ENCODE measurements at regions not wholly inside any gene's neighbourhood (a gene's known extent, or its start where the extent isn't known, plus 50 kb on each side); places are given as distances from the start of the nearest gene placed in this dataset.
"Not testable (repeated sequence)": the region's sequence is repeated elsewhere in the genome, so short reads cannot be mapped to it uniquely, and the experiment has no call there.

- Histone ChIP-seq H3K36me3 (ENCODE audit: insufficient read depth, low read length) (no peaks in the 10 kb centered on the region), H3K27ac (ENCODE audit: low read depth, low read length) (no peak overlapping the region), H3K27me3 (ENCODE audit: insufficient read depth, low read length, poor library complexity, severe bottlenecking) (no peaks in the 10 kb centered on the region), H3K4me3 (ENCODE audit: low read length) (no peak overlapping the region), H3K4me1 (ENCODE audit: insufficient read depth, low read length) (no peaks in the 10 kb centered on the region), H3K9me3 (ENCODE audit: low read length) (no peaks in the 10 kb centered on the region)
- ChIA-PET POLR2A (no interaction called here), CTCF (no interaction called here)
- H3K9me3 Mint-ChIP-seq: no peaks in the 10 kb centered on the region
- H3K27me3 Mint-ChIP-seq: peaks cover 4 to 11% of the 10 kb centered on the region in 2 donors
- H3K4me3 Mint-ChIP-seq: no peak overlapping the region
- H3K36me3 Mint-ChIP-seq: peaks cover 0 to 12% (median 0%) of the 10 kb centered on the region in 3 donors
- no peaks in the 10 kb centered on the region for H3K4me1 Mint-ChIP-seq
- no peak overlapping the region for H3K27ac Mint-ChIP-seq
- DNase-seq: no peak
These were observed 55.6 kb downstream of the TLNRD1 start for GRCh38 chr15:81056304-81056703.

GRCh38 chr15:81060470-81060869, 59.7 kb downstream of the TLNRD1 start:
- Histone ChIP-seq H3K4me1 (ENCODE audit: insufficient read depth, low read length) (no peaks in the 10 kb centered on the region), H3K4me3 (ENCODE audit: low read length) (no peak overlapping the region), H3K36me3 (ENCODE audit: insufficient read depth, low read length) (no peaks in the 10 kb centered on the region), H3K27me3 (ENCODE audit: insufficient read depth, low read length, poor library complexity, severe bottlenecking) (no peaks in the 10 kb centered on the region), H3K9me3 (ENCODE audit: low read length) (no peaks in the 10 kb centered on the region), H3K27ac (ENCODE audit: low read depth, low read length) (no peak overlapping the region)
- no peaks in the 10 kb centered on the region for H3K4me1 Mint-ChIP-seq
- no peak for DNase-seq
- H3K27ac Mint-ChIP-seq: no peak overlapping the region
- H3K27me3 Mint-ChIP-seq: peaks cover 9 to 16% of the 10 kb centered on the region in 2 donors
- CTCF ChIA-PET: no interaction called here
- no peak overlapping the region for H3K4me3 Mint-ChIP-seq
- POLR2A ChIA-PET: no interaction called here
- no peaks in the 10 kb centered on the region for H3K9me3 Mint-ChIP-seq
- H3K36me3 Mint-ChIP-seq: peaks cover 0 to 14% (median 0%) of the 10 kb centered on the region in 3 donors

- Histone ChIP-seq H3K36me3 (ENCODE audit: insufficient read depth, low read length) (no peaks in the 10 kb centered on the region), H3K9me3 (ENCODE audit: low read length) (no peaks in the 10 kb centered on the region), H3K4me1 (ENCODE audit: insufficient read depth, low read length) (no peaks in the 10 kb centered on the region), H3K4me3 (ENCODE audit: low read length) (no peak overlapping the region), H3K27ac (ENCODE audit: low read depth, low read length) (no peak overlapping the region), H3K27me3 (ENCODE audit: insufficient read depth, low read length, poor library complexity, severe bottlenecking) (no peaks in the 10 kb centered on the region)
- Mint-ChIP-seq H3K9me3 (no peaks in the 10 kb centered on the region), H3K27ac (no peak overlapping the region), H3K27me3 (peaks cover 9 to 16% of the 10 kb centered on the region in 2 donors), H3K4me3 (no peak overlapping the region), H3K4me1 (no peaks in the 10 kb centered on the region), H3K36me3 (peaks cover 0 to 14% (median 0%) of the 10 kb centered on the region in 3 donors)
- ChIA-PET CTCF (no interaction called here), POLR2A (no interaction called here)
- DNase-seq: no peak
These were observed 60.2 kb downstream of the TLNRD1 start for GRCh38 chr15:81060907-81061306.

GRCh38 chr15:81061490-81062253, 60.9 kb downstream of the TLNRD1 start:
- CTCF ChIA-PET: no interaction called here
- H3K9me3 ChIP-seq (ENCODE audit: low read length): no peaks in the 10 kb centered on the region
- no peaks in the 10 kb centered on the region for H3K27me3 ChIP-seq (ENCODE audit: insufficient read depth, low read length, poor library complexity, severe bottlenecking)
- H3K27ac ChIP-seq (ENCODE audit: low read depth, low read length): no peak overlapping the region
- H3K36me3 ChIP-seq (ENCODE audit: insufficient read depth, low read length): no peaks in the 10 kb centered on the region
- POLR2A ChIA-PET: no interaction called here
- peaks cover 0 to 14% (median 0%) of the 10 kb centered on the region in 3 donors for H3K36me3 Mint-ChIP-seq
- no peak for DNase-seq
- H3K4me1 ChIP-seq (ENCODE audit: insufficient read depth, low read length): no peaks in the 10 kb centered on the region
- H3K27ac Mint-ChIP-seq: peak overlapping the region in 1 of 8 donors; percentile 8
- H3K9me3 Mint-ChIP-seq: no peaks in the 10 kb centered on the region
- no peak overlapping the region for H3K4me3 ChIP-seq (ENCODE audit: low read length)
- no peak overlapping the region for H3K4me3 Mint-ChIP-seq
- peaks cover 8 to 16% of the 10 kb centered on the region in 2 donors for H3K27me3 Mint-ChIP-seq
- H3K4me1 Mint-ChIP-seq: no peaks in the 10 kb centered on the region

GRCh38 chr15:81062937-81063336, 62.2 kb downstream of the TLNRD1 start:
- Histone ChIP-seq H3K36me3 (ENCODE audit: insufficient read depth, low read length) (no peaks in the 10 kb centered on the region), H3K27me3 (ENCODE audit: insufficient read depth, low read length, poor library complexity, severe bottlenecking) (no peaks in the 10 kb centered on the region), H3K9me3 (ENCODE audit: low read length) (no peaks in the 10 kb centered on the region), H3K27ac (ENCODE audit: low read depth, low read length) (no peak overlapping the region), H3K4me3 (ENCODE audit: low read length) (no peak overlapping the region), H3K4me1 (ENCODE audit: insufficient read depth, low read length) (no peaks in the 10 kb centered on the region)
- Mint-ChIP-seq H3K4me3 (no peak overlapping the region), H3K4me1 (no peaks in the 10 kb centered on the region), H3K27me3 (peaks cover 8 to 16% of the 10 kb centered on the region in 2 donors), H3K27ac (no peak overlapping the region), H3K36me3 (peaks cover 0 to 10% (median 0%) of the 10 kb centered on the region in 3 donors), H3K9me3 (no peaks in the 10 kb centered on the region)
- DNase-seq: no peak
- POLR2A ChIA-PET: no interaction called here
- CTCF ChIA-PET: no interaction called here

GRCh38 chr15:81064253-81064652, 63.5 kb downstream of the TLNRD1 start:
- peaks cover 0 to 10% (median 0%) of the 10 kb centered on the region in 3 donors for H3K36me3 Mint-ChIP-seq
- H3K9me3 ChIP-seq (ENCODE audit: low read length): no peaks in the 10 kb centered on the region
- no peak overlapping the region for H3K4me3 Mint-ChIP-seq
- no peaks in the 10 kb centered on the region for H3K36me3 ChIP-seq (ENCODE audit: insufficient read depth, low read length)
- POLR2A ChIA-PET: no interaction called here
- no peak overlapping the region for H3K27ac ChIP-seq (ENCODE audit: low read depth, low read length)
- no peak overlapping the region for H3K4me3 ChIP-seq (ENCODE audit: low read length)
- CTCF ChIA-PET: interaction anchor here (1.4 kb wide), 1 partner anchor 74 kb away, joined by 3 read pairs; no protein-coding TSS in a partner anchor
- H3K27me3 Mint-ChIP-seq: peaks cover 12 to 29% of the 10 kb centered on the region in 2 donors
- H3K4me1 Mint-ChIP-seq: no peaks in the 10 kb centered on the region
- H3K27ac Mint-ChIP-seq: peak overlapping the region in 1 of 8 donors; percentile 30
- no peaks in the 10 kb centered on the region for H3K27me3 ChIP-seq (ENCODE audit: insufficient read depth, low read length, poor library complexity, severe bottlenecking)
- H3K9me3 Mint-ChIP-seq: no peaks in the 10 kb centered on the region
- H3K4me1 ChIP-seq (ENCODE audit: insufficient read depth, low read length): no peaks in the 10 kb centered on the region
- no peak for DNase-seq

- H3K9me3 Mint-ChIP-seq; H3K27me3 ChIP-seq (ENCODE audit: insufficient read depth, low read length, poor library complexity, severe bottlenecking); H3K4me1 ChIP-seq (ENCODE audit: insufficient read depth, low read length); H3K4me3 Mint-ChIP-seq; H3K27ac Mint-ChIP-seq; DNase-seq; H3K4me1 Mint-ChIP-seq; CTCF ChIA-PET; H3K27ac ChIP-seq (ENCODE audit: low read depth, low read length); H3K9me3 ChIP-seq (ENCODE audit: low read length); H3K4me3 ChIP-seq (ENCODE audit: low read length); POLR2A ChIA-PET; H3K36me3 ChIP-seq (ENCODE audit: insufficient read depth, low read length): not testable (repeated sequence)
- peaks cover 15 to 47% of the 10 kb centered on the region in 2 donors for H3K27me3 Mint-ChIP-seq
- peaks cover 0 to 13% (median 0%) of the 10 kb centered on the region in 3 donors for H3K36me3 Mint-ChIP-seq
These were observed 66.5 kb upstream of the CFAP161 start for GRCh38 chr15:81067567-81067966.

GRCh38 chr15:81068516-81068915, 65.6 kb upstream of the CFAP161 start:
- Mint-ChIP-seq H3K4me1 (no peaks in the 10 kb centered on the region), H3K27ac (peak overlapping the region in 1 of 8 donors; percentile 60), H3K27me3 (peaks cover 16 to 46% of the 10 kb centered on the region in 2 donors), H3K9me3 (peaks cover 0 to 4% (median 0%) of the 10 kb centered on the region in 5 donors), H3K36me3 (peaks cover 0 to 8% (median 2%) of the 10 kb centered on the region in 3 donors), H3K4me3 (no peak overlapping the region)
- POLR2A ChIA-PET: no interaction called here
- no peak overlapping the region for H3K27ac ChIP-seq (ENCODE audit: low read depth, low read length)
- CTCF ChIA-PET: no interaction called here
- DNase-seq: no peak
- H3K4me1 ChIP-seq (ENCODE audit: insufficient read depth, low read length): no peaks in the 10 kb centered on the region
- no peaks in the 10 kb centered on the region for H3K9me3 ChIP-seq (ENCODE audit: low read length)
- H3K4me3 ChIP-seq (ENCODE audit: low read length): no peak overlapping the region
- no peaks in the 10 kb centered on the region for H3K27me3 ChIP-seq (ENCODE audit: insufficient read depth, low read length, poor library complexity, severe bottlenecking)
- H3K36me3 ChIP-seq (ENCODE audit: insufficient read depth, low read length): no peaks in the 10 kb centered on the region
